GM12865 (cell line): ENCODE measurements at regions not wholly inside any gene's neighbourhood (a gene's known extent, or its start where the extent isn't known, plus 50 kb on each side); places are given as distances from the start of the nearest gene placed in this dataset.

Experiments used
- DNase-seq: peaks from one replicate; pipeline ENCODE4 v3.0.0; 2010; ENCODE audit warnings: low read depth
- H3K4me3 ChIP-seq: 2 replicates; pipeline ENCODE4 v1.5.1; 2011; ENCODE audit warnings: mild to moderate bottlenecking, low read depth, low read length, control low read depth
- CTCF ChIP-seq: IDR thresholded peaks from 2 replicates; pipeline ENCODE4 v1.5.1; 2011; ENCODE audit warnings: low read length, control low read depth, low read depth, inconsistent platforms; ENCODE audit not compliant: insufficient read depth; ENCODE audit errors: missing control alignments

- DNase-seq = no peak
- H3K4me3 ChIP-seq = no peak overlapping the region
- no peak for TF ChIP-seq CTCF
These were observed 82.6 kb downstream of the ADRB2 start for GRCh38 chr5:148909040-148909439.

- TF ChIP-seq CTCF = no peak
- no peak for DNase-seq
- H3K4me3 ChIP-seq = no peak overlapping the region
These were observed 83.4 kb downstream of the ADRB2 start for GRCh38 chr5:148909766-148910165.

- no peak for DNase-seq
- H3K4me3 ChIP-seq = no peak overlapping the region
- TF ChIP-seq CTCF = no peak
These were observed 83.8 kb downstream of the ADRB2 start for GRCh38 chr5:148910216-148910615.

GRCh38 chr5:148910686-148911361 is 84.4 kb downstream of the ADRB2 start:
- DNase-seq = no peak
- no peak overlapping the region for H3K4me3 ChIP-seq
- no peak for TF ChIP-seq CTCF

- no peak for DNase-seq
- TF ChIP-seq CTCF = no peak
- H3K4me3 ChIP-seq = no peak overlapping the region
These were observed 85.0 kb downstream of the ADRB2 start for GRCh38 chr5:148911386-148911785.

GRCh38 chr5:148912146-148912545 is 85.7 kb downstream of the ADRB2 start:
- no peak for DNase-seq
- no peak overlapping the region for H3K4me3 ChIP-seq
- TF ChIP-seq CTCF = no peak
